Testis (tissue), 2 donors: ENCODE measurements at regions not wholly inside any gene's neighbourhood (a gene's known extent, or its start where the extent isn't known, plus 50 kb on each side); places are given as distances from the start of the nearest gene placed in this dataset.
"Not testable (repeated sequence)": the region's sequence is repeated elsewhere in the genome, so short reads cannot be mapped to it uniquely, and the experiment has no call there.

Experiments
- POLR2A ChIP-seq: fragments of 450-650 bp; IDR thresholded peaks from one replicate; pipeline ENCODE4 v1.6.1; 2017; ENCODE audit warnings: antibody characterized with exemption, mild to moderate bottlenecking, moderate library complexity
- TF ChIP-seq, protein P1 (sequence below), 3 experiments: fragments of 450-650 bp in 2 of 3; fragments of 200-600 bp in 1 of 3; sonication (generic) in 1 of 3; IDR thresholded peaks; one replicate each; pipeline ENCODE4 v1.5.1; 2016 to 2019; ENCODE audit warnings: antibody characterized with exemption in 3 of 3, mild to moderate bottlenecking in 2 of 3, moderate library complexity in 1 of 3

- TF ChIP-seq, protein P1, sequence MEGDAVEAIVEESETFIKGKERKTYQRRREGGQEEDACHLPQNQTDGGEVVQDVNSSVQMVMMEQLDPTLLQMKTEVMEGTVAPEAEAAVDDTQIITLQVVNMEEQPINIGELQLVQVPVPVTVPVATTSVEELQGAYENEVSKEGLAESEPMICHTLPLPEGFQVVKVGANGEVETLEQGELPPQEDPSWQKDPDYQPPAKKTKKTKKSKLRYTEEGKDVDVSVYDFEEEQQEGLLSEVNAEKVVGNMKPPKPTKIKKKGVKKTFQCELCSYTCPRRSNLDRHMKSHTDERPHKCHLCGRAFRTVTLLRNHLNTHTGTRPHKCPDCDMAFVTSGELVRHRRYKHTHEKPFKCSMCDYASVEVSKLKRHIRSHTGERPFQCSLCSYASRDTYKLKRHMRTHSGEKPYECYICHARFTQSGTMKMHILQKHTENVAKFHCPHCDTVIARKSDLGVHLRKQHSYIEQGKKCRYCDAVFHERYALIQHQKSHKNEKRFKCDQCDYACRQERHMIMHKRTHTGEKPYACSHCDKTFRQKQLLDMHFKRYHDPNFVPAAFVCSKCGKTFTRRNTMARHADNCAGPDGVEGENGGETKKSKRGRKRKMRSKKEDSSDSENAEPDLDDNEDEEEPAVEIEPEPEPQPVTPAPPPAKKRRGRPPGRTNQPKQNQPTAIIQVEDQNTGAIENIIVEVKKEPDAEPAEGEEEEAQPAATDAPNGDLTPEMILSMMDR (IDR thresholded peaks at IDR 0.05) = not testable (repeated sequence)
- TF ChIP-seq POLR2A = not testable (repeated sequence)
These were observed 208.7 kb downstream of the BANP start for GRCh38 chr16:88159897-88160335.
